ENCODE measurements at regions not wholly inside any gene's neighbourhood (a gene's known extent, or its start where the extent isn't known, plus 50 kb on each side); places are given as distances from the start of the nearest gene placed in this dataset.

DNA sequence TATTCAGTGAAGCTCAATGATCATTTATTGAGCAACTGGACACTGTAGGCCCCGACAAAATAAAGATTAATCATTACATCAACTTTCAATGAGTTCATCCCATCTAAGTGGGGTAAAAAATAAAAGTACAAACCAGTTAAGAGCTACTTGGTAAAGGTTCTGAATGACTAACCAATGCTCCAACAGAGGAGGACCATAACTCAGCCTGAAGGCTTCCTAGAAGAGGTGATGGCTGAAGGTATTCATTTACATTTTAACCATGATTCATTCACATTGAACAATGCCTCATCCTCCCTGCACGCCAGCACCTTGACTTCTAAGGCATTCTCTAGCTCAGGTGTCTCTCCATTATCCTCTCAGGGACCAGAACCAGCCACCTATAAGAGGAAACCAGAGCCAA, 201.4 kb downstream of the ZNF462 start:
- Histone ChIP-seq H3K9me3 (ENCODE audit: control insufficient read depth, low read depth, low read length) (no peaks in the 10 kb centered on the region), H3K27me3 (ENCODE audit: control insufficient read depth, insufficient read depth, low read length) (no peaks in the 10 kb centered on the region), H3K36me3 (ENCODE audit: control insufficient read depth, insufficient read depth, low read length) (no peaks in the 10 kb centered on the region), H3K27ac (ENCODE audit: low read length) (no peak overlapping the region), H3K4me3 (ENCODE audit: low read length) (no peak overlapping the region), H3K4me1 (ENCODE audit: control insufficient read depth, insufficient read depth, low read length) (peaks cover 22% of the 10 kb centered on the region)
- no peak for DNase-seq
- WGBS (ENCODE audit: insufficient coverage, low lambda C conversion rate) = no CpG with 5 or more reads among the region's 2 CpGs

DNA sequence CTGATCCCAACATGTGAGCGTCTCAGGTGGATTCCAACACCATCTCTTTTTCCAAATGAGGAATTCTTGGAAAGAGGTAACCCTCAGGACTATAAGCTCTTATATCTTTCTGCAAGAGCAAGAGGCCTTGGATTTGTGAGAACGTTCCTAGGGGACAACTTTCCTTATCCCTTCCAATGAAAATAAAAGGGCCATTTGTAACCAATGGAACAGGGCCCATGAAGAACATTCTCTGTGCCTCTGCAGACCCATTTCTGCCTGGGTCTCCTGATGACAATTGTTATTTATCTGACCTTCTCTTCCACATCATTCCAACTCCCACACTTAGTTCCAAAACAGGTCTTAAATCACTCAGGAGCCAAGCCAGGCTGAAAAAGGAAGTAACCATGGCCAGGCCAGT, 202.6 kb downstream of the ZNF462 start:
- Histone ChIP-seq H3K36me3 (ENCODE audit: control insufficient read depth, insufficient read depth, low read length) (no peaks in the 10 kb centered on the region), H3K27ac (ENCODE audit: low read length) (no peak overlapping the region), H3K4me1 (ENCODE audit: control insufficient read depth, insufficient read depth, low read length) (peaks cover 22% of the 10 kb centered on the region), H3K4me3 (ENCODE audit: low read length) (no peak overlapping the region), H3K9me3 (ENCODE audit: control insufficient read depth, low read depth, low read length) (no peaks in the 10 kb centered on the region), H3K27me3 (ENCODE audit: control insufficient read depth, insufficient read depth, low read length) (no peaks in the 10 kb centered on the region)
- WGBS (ENCODE audit: insufficient coverage, low lambda C conversion rate) = no CpG with 5 or more reads among the region's 2 CpGs
- no peak for DNase-seq

DNA sequence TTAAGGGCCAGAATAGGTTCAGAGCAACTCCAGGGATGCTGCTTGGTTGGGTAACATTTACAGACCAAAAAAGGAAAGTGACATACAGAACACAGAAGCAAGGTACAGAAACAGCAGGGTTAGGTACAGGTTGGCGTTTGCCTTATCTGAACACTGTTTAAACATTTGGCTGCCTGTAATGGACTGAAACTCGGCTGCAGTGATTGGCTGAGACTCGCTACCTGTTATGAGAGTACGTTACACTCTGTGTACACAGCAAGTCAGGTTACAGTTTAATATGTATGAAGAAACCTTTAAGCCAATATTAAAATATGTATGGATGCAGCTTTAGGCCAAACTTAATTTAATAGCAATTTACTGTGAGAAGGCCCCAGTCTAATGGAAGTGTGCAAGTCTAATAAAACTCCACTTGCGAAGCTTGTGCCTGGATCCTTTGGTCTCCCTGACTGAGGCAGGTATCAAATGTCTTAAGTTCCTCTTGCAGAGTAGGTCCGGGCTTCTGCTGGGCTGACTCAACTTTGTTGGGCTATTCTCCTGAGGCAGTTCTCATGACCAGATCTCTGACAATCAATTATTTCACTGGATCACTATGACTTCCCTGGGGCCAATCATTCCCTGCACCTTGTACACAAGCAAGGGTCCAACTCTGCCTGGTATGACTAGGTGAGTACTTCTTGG, 204.9 kb downstream of the ZNF462 start:
- H3K27me3 ChIP-seq (ENCODE audit: control insufficient read depth, insufficient read depth, low read length) = no peaks in the 10 kb centered on the region
- H3K9me3 ChIP-seq (ENCODE audit: control insufficient read depth, low read depth, low read length) = no peaks in the 10 kb centered on the region
- peak; percentile 45 to 73 for DNase-seq
- no peak overlapping the region for H3K4me3 ChIP-seq (ENCODE audit: low read length)
- WGBS (ENCODE audit: insufficient coverage, low lambda C conversion rate) = no CpG with 5 or more reads among the region's 6 CpGs
- H3K4me1 ChIP-seq (ENCODE audit: control insufficient read depth, insufficient read depth, low read length) = peaks cover 22% of the 10 kb centered on the region
- H3K36me3 ChIP-seq (ENCODE audit: control insufficient read depth, insufficient read depth, low read length) = no peaks in the 10 kb centered on the region
- peak overlapping the region; percentile 50 for H3K27ac ChIP-seq (ENCODE audit: low read length)

DNA sequence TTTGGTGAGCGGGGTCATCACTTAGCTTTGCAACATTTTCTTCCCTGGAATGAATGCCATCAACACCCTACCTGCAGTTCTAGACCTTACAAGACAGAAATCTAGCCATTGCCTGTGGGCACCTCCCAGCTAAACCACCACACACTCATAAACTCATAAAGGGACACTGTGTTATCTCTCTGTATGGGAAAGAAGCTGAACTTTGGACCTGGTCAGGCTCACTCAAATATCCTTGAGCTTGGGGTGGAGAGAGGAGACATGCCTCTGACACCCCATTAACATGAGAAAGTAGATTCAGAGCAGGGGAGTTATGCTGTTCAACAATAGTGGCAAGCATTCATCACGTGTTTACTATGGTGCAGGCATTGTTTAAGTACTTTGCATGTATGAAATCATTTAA, 205.6 kb downstream of the ZNF462 start:
- Histone ChIP-seq H3K36me3 (ENCODE audit: control insufficient read depth, insufficient read depth, low read length) (no peaks in the 10 kb centered on the region), H3K27me3 (ENCODE audit: control insufficient read depth, insufficient read depth, low read length) (no peaks in the 10 kb centered on the region), H3K27ac (ENCODE audit: low read length) (peak overlapping the region; percentile 50), H3K4me3 (ENCODE audit: low read length) (no peak overlapping the region), H3K9me3 (ENCODE audit: control insufficient read depth, low read depth, low read length) (no peaks in the 10 kb centered on the region), H3K4me1 (ENCODE audit: control insufficient read depth, insufficient read depth, low read length) (peaks cover 22% of the 10 kb centered on the region)
- DNase-seq = peak; percentile 87 to 96
- WGBS (ENCODE audit: insufficient coverage, low lambda C conversion rate) = 20% methylated on average over 1 of the region's 2 CpGs

DNA sequence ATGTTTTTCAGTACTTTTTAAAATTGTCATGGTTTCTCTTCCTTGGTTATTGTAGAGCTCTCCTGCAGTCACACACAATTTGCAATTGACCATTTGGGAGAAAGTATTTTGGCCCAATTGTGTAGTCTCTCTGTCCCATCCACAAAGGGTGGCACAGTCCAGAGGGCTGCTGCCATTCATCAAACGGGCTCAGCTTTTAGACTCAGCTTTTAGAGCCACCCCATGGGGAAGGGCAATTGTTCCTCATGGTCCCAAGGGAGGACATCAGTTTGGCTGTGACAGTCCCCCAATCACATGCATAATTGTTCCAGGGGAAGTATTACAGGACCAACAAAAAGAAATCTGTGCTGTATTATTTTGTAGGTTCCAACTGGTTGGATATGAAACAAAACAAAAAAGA, 207.6 kb downstream of the ZNF462 start:
- peaks cover 22% of the 10 kb centered on the region for H3K4me1 ChIP-seq (ENCODE audit: control insufficient read depth, insufficient read depth, low read length)
- no CpG with 5 or more reads among the region's 1 CpG for WGBS (ENCODE audit: insufficient coverage, low lambda C conversion rate)
- DNase-seq = no peak
- no peaks in the 10 kb centered on the region for H3K27me3 ChIP-seq (ENCODE audit: control insufficient read depth, insufficient read depth, low read length)
- no peak overlapping the region for H3K27ac ChIP-seq (ENCODE audit: low read length)
- no peak overlapping the region for H3K4me3 ChIP-seq (ENCODE audit: low read length)
- no peaks in the 10 kb centered on the region for H3K36me3 ChIP-seq (ENCODE audit: control insufficient read depth, insufficient read depth, low read length)
- H3K9me3 ChIP-seq (ENCODE audit: control insufficient read depth, low read depth, low read length) = no peaks in the 10 kb centered on the region

DNA sequence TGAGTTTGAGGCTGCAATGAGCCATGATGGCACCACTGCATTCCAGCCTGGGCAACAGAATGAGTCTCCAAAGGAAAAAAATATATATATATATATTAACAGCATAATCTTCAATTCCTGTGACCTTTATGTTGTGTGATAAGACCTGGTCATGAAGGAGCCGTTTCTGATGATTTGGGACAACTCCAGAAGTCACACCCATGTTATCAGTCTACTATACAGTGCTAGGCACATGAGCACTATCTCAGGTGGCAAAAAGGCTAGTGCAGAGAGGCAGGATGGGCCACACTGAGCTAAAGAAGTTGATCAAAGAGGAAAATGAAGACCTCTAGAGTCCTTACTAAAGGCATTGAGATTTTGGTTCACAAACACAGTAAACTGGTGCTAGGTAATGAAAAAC, 205.0 kb upstream of the RAD23B start:
- Histone ChIP-seq H3K9me3 (ENCODE audit: control insufficient read depth, low read depth, low read length) (no peaks in the 10 kb centered on the region), H3K27me3 (ENCODE audit: control insufficient read depth, insufficient read depth, low read length) (no peaks in the 10 kb centered on the region), H3K4me1 (ENCODE audit: control insufficient read depth, insufficient read depth, low read length) (no peaks in the 10 kb centered on the region), H3K27ac (ENCODE audit: low read length) (no peak overlapping the region), H3K36me3 (ENCODE audit: control insufficient read depth, insufficient read depth, low read length) (no peaks in the 10 kb centered on the region), H3K4me3 (ENCODE audit: low read length) (no peak overlapping the region)
- no CpG with 5 or more reads among the region's 1 CpG for WGBS (ENCODE audit: insufficient coverage, low lambda C conversion rate)
- DNase-seq = no peak

DNA sequence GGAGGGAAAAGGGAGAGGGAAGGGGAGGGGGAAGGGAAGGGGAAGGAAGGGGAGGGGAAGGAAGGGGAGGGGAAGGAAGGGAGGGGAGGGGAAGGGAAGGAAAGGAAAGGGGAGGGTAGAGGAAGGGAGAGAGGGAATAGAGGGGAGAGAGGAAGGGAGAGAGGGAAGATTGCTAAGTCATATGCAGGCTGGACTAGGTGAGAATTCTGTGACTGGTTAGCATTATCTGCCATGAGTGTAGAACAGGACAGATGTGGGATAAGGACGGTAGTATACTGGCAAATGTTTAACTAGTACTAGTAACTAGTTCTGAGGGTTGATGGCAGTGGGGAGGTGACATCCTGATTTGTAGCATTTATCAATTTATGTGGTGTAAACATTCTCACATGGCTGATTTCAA, 203.5 kb upstream of the RAD23B start:
- H3K27ac ChIP-seq (ENCODE audit: low read length) = no peak overlapping the region
- no peaks in the 10 kb centered on the region for H3K4me1 ChIP-seq (ENCODE audit: control insufficient read depth, insufficient read depth, low read length)
- H3K36me3 ChIP-seq (ENCODE audit: control insufficient read depth, insufficient read depth, low read length) = no peaks in the 10 kb centered on the region
- H3K4me3 ChIP-seq (ENCODE audit: low read length) = no peak overlapping the region
- no CpG with 5 or more reads among the region's 1 CpG for WGBS (ENCODE audit: insufficient coverage, low lambda C conversion rate)
- H3K27me3 ChIP-seq (ENCODE audit: control insufficient read depth, insufficient read depth, low read length) = no peaks in the 10 kb centered on the region
- no peak for DNase-seq
- H3K9me3 ChIP-seq (ENCODE audit: control insufficient read depth, low read depth, low read length) = no peaks in the 10 kb centered on the region

DNA sequence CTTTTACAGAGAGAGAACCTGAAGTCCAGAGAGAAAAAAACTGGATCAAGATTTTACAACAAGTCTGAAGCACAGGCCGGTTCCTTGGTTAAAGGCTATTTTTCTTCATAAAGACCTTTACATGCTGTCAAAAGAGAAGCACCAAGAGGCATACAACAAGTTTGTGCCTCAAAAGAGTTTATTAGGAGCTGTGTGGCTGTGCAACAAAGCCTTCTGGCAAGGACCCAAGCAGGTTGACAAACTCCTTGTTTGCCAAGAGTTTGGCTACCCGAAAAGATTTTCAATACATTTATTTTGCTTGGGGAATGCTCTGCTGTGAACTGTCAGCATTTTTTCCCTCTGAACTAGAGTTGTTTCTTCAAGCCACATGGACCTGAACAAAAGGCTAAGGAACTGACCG, 202.9 kb upstream of the RAD23B start:
- H3K9me3 ChIP-seq (ENCODE audit: control insufficient read depth, low read depth, low read length) = no peaks in the 10 kb centered on the region
- DNase-seq = no peak
- 93% methylated on average over 2 of the region's 3 CpGs for WGBS (ENCODE audit: insufficient coverage, low lambda C conversion rate)
- H3K27ac ChIP-seq (ENCODE audit: low read length) = no peak overlapping the region
- H3K27me3 ChIP-seq (ENCODE audit: control insufficient read depth, insufficient read depth, low read length) = no peaks in the 10 kb centered on the region
- H3K36me3 ChIP-seq (ENCODE audit: control insufficient read depth, insufficient read depth, low read length) = no peaks in the 10 kb centered on the region
- H3K4me1 ChIP-seq (ENCODE audit: control insufficient read depth, insufficient read depth, low read length) = no peaks in the 10 kb centered on the region
- H3K4me3 ChIP-seq (ENCODE audit: low read length) = no peak overlapping the region

DNA sequence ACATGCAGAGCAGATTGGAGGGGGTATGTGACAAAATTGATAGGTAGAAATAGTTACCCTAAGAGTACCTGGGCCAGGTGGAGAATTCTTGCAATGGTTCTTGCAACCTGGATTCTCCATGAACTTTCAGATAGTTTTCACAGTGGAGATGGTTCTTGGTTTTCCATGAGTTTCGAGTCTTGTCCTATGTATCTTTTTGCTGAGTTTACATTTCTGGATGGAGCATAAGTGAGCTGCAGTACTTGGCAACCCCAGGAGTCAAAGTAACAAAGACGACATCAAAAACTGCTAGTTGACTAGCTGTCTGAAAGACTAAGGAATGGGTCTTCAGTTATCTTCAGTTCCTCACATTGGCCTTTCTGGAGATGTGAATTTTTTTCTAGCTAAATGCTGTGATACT, 196.6 kb upstream of the RAD23B start:
- no CpG with 5 or more reads among the region's 2 CpGs for WGBS (ENCODE audit: insufficient coverage, low lambda C conversion rate)

DNA sequence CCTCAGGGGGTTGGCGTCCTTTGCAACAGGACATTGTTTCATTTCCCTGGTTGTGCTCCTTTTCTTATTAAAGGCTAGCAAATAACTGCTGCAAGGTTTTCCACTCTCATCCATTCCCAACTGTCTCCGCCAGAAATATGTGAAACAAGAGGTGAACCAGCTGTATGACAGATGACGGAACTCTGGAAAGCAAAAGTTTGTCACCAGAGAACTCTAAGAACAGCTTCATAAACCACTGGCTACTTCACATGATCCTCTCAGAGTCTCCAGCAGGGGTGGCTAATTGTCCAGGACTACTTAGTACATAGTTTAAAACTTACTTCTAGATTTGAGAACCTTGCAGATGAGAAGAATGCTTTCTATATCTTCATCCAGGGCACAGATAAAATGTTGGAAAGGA, 195.9 kb upstream of the RAD23B start:
- DNase-seq = no peak
- Histone ChIP-seq H3K27ac (ENCODE audit: low read length) (no peak overlapping the region), H3K4me1 (ENCODE audit: control insufficient read depth, insufficient read depth, low read length) (no peaks in the 10 kb centered on the region), H3K4me3 (ENCODE audit: low read length) (no peak overlapping the region), H3K9me3 (ENCODE audit: control insufficient read depth, low read depth, low read length) (no peaks in the 10 kb centered on the region), H3K36me3 (ENCODE audit: control insufficient read depth, insufficient read depth, low read length) (no peaks in the 10 kb centered on the region), H3K27me3 (ENCODE audit: control insufficient read depth, insufficient read depth, low read length) (no peaks in the 10 kb centered on the region)
- no CpG with 5 or more reads among the region's 3 CpGs for WGBS (ENCODE audit: insufficient coverage, low lambda C conversion rate)

More for the DNA sequence above, 196.6 kb upstream of the RAD23B start:
- Histone ChIP-seq H3K4me1 (ENCODE audit: control insufficient read depth, insufficient read depth, low read length) (no peaks in the 10 kb centered on the region), H3K27me3 (ENCODE audit: control insufficient read depth, insufficient read depth, low read length) (no peaks in the 10 kb centered on the region), H3K36me3 (ENCODE audit: control insufficient read depth, insufficient read depth, low read length) (no peaks in the 10 kb centered on the region), H3K4me3 (ENCODE audit: low read length) (no peak overlapping the region), H3K9me3 (ENCODE audit: control insufficient read depth, low read depth, low read length) (no peaks in the 10 kb centered on the region), H3K27ac (ENCODE audit: low read length) (no peak overlapping the region)
- no peak for DNase-seq

DNA sequence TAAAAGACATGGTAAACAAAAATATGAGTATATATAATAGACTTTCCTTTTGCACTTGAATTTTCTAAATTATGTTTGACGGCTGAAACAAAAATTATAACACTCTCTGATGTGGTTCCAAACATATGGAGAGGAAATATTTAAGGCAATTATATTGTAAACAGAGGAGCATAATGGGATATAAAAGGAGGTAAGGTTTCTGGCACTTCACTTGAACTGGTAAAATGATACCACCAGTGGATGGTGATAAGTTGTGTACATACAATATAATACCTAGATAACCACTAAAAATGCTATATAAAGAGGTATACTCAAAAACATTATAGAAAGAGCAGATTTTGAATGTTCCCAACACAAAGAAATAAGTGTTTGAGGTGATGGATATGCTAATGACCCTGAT, 192.9 kb upstream of the RAD23B start:
- Histone ChIP-seq H3K9me3 (ENCODE audit: control insufficient read depth, low read depth, low read length) (no peaks in the 10 kb centered on the region), H3K36me3 (ENCODE audit: control insufficient read depth, insufficient read depth, low read length) (no peaks in the 10 kb centered on the region), H3K27me3 (ENCODE audit: control insufficient read depth, insufficient read depth, low read length) (no peaks in the 10 kb centered on the region), H3K27ac (ENCODE audit: low read length) (no peak overlapping the region), H3K4me3 (ENCODE audit: low read length) (no peak overlapping the region), H3K4me1 (ENCODE audit: control insufficient read depth, insufficient read depth, low read length) (no peaks in the 10 kb centered on the region)
- WGBS (ENCODE audit: insufficient coverage, low lambda C conversion rate) = 100% methylated on average over 1 of the region's 1 CpG
- DNase-seq = no peak
